A673 (cell line): ENCODE measurements at regions not wholly inside any gene's neighbourhood (a gene's known extent, or its start where the extent isn't known, plus 50 kb on each side); places are given as distances from the start of the nearest gene placed in this dataset.

Experiments
- BruUV-seq: library from RNA; stranded (reverse); fragments of 400-500 nt; replicated peaks from 2 replicates; lab custom pipeline; 2021; lab: Mats Ljungman, UMichigan
- CTCF ChIA-PET: fragments of 300-600 bp; sonication (Branson Sonifier 250); formaldehyde crosslinking; loops from one replicate; lab custom pipeline; 2022; ENCODE audit warnings: antibody characterized with exemption; lab: Charles Lee
- POLR2A ChIA-PET: fragments of 300-600 bp; sonication (Branson Sonifier 250); formaldehyde crosslinking; loops from one replicate; lab custom pipeline; 2022; ENCODE audit warnings: antibody characterized with exemption; ENCODE audit not compliant: low non-redundant PET; lab: Charles Lee
- DNase-seq: peaks from one replicate; pipeline ENCODE4 v3.0.0-alpha.2; 2015; ENCODE audit warnings: low spot score
- H3K27ac ChIP-seq: fragments of 200-600 bp; sonication (generic); 2 replicates; pipeline ENCODE4 v1.5.1; 2016; ENCODE audit warnings: mixed run types, low read depth, mild to moderate bottlenecking, mixed read lengths, antibody characterized with exemption, low read length; ENCODE audit not compliant: poor library complexity, severe bottlenecking
- H3K27me3 ChIP-seq: fragments of 200-600 bp; sonication (generic); replicated peaks from 2 replicates; pipeline ENCODE4 v1.6.1; 2017; ENCODE audit warnings: mixed run types, low read depth, mild to moderate bottlenecking, mixed read lengths, antibody characterized with exemption, low read length; ENCODE audit not compliant: insufficient read depth, poor library complexity
- H3K36me3 ChIP-seq: fragments of 200-600 bp; sonication (generic); 2 replicates; pipeline ENCODE4 v1.6.1; 2016; ENCODE audit warnings: mixed run types, mild to moderate bottlenecking, mixed read lengths, antibody characterized with exemption, low read length; ENCODE audit not compliant: insufficient read depth, poor library complexity, severe bottlenecking
- H3K4me1 ChIP-seq: fragments of 200-600 bp; sonication (generic); 2 replicates; pipeline ENCODE4 v1.6.1; 2017; ENCODE audit warnings: mixed run types, mild to moderate bottlenecking, mixed read lengths, antibody characterized with exemption, low read length; ENCODE audit not compliant: insufficient read depth, poor library complexity, severe bottlenecking
- H3K4me3 ChIP-seq: fragments of 200-600 bp; sonication (generic); 2 replicates; pipeline ENCODE4 v1.5.1; 2016; ENCODE audit warnings: low read depth, mixed run types, mild to moderate bottlenecking, mixed read lengths, low read length; ENCODE audit not compliant: poor library complexity, severe bottlenecking
- H3K9me3 ChIP-seq: fragments of 200-600 bp; sonication (generic); 2 replicates; pipeline ENCODE4 v1.6.1; 2016; ENCODE audit warnings: mixed run types, low read depth, mild to moderate bottlenecking, mixed read lengths, antibody characterized with exemption, low read length; ENCODE audit not compliant: poor library complexity, severe bottlenecking
- EZH2 ChIP-seq: fragments of 200-600 bp; sonication (generic); IDR thresholded peaks from 2 replicates; pipeline ENCODE4 v1.6.1; 2017; ENCODE audit warnings: borderline replicate concordance, low read depth, mild to moderate bottlenecking, mixed read lengths, antibody characterized with exemption, low read length; ENCODE audit not compliant: poor library complexity, severe bottlenecking
- intact Hi-C: fragments of 100-400 bp; cut with micrococcal nuclease; formaldehyde crosslinking; loops from one replicate; pipeline ENCODE4 v1.10.0; 2022; ENCODE audit not compliant: unreplicated experiment
- TF ChIP-seq, protein P1 (sequence below): fragments of 300-800, 200-600 bp; sonication (generic); conservative IDR thresholded peaks from 2 replicates; pipeline ENCODE4 v1.5.1; 2017; ENCODE audit warnings: low read depth, mild to moderate bottlenecking, antibody characterized with exemption, low read length, moderate library complexity, mixed read lengths

DNA sequence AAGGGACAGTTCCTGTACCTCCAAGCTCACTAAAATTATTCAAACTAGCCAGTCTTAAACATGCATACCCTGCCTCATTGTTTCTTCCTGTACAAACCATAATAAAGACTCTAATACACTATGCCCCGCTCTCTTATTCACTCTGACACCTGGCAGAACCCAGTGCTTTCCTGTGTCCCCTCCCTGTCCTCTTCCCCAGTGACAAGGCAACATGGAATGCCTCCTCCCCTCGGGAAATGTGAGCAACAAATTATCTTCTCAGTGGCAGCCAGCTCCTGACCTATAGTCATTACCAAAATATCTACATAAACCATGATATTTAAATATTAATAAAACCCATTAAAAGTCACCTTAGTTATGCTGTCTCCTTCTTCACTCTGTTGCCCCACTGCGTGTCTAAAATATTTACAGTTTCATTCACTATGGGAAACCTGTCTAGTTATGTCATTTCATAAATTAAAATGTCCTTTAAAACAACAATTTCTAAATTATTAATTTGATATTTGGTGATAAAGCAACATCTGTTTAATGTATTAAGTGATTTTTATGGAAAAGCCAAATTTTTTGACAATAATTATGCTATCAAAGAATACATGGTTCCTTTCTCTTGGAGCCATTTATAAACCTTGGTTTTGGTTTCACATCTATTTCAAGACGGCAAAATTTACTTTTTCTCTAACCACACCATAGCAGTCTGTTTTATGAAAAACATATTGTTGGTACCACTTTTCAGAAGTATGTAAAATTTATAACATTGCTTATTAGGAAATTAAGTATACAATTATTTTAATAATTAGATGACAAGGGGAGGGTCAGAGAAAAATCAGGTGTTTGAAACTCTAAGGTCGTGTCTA lies 1355.2 kb downstream of the XPNPEP1 start:
- Histone ChIP-seq H3K4me3 (no peak overlapping the region), H3K9me3 (no peaks in the 10 kb centered on the region), H3K27ac (no peak overlapping the region), H3K36me3 (no peaks in the 10 kb centered on the region), H3K27me3 (no peaks in the 10 kb centered on the region), H3K4me1 (no peaks in the 10 kb centered on the region)
- ChIA-PET CTCF (no interaction called here), POLR2A (no interaction called here)
- DNase-seq: no peak
- no peak for TF ChIP-seq EZH2
- TF ChIP-seq, protein P1, sequence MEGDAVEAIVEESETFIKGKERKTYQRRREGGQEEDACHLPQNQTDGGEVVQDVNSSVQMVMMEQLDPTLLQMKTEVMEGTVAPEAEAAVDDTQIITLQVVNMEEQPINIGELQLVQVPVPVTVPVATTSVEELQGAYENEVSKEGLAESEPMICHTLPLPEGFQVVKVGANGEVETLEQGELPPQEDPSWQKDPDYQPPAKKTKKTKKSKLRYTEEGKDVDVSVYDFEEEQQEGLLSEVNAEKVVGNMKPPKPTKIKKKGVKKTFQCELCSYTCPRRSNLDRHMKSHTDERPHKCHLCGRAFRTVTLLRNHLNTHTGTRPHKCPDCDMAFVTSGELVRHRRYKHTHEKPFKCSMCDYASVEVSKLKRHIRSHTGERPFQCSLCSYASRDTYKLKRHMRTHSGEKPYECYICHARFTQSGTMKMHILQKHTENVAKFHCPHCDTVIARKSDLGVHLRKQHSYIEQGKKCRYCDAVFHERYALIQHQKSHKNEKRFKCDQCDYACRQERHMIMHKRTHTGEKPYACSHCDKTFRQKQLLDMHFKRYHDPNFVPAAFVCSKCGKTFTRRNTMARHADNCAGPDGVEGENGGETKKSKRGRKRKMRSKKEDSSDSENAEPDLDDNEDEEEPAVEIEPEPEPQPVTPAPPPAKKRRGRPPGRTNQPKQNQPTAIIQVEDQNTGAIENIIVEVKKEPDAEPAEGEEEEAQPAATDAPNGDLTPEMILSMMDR: no peak
- no TSS peak for BruUV-seq
- intact Hi-C loops: no loop called here

DNA sequence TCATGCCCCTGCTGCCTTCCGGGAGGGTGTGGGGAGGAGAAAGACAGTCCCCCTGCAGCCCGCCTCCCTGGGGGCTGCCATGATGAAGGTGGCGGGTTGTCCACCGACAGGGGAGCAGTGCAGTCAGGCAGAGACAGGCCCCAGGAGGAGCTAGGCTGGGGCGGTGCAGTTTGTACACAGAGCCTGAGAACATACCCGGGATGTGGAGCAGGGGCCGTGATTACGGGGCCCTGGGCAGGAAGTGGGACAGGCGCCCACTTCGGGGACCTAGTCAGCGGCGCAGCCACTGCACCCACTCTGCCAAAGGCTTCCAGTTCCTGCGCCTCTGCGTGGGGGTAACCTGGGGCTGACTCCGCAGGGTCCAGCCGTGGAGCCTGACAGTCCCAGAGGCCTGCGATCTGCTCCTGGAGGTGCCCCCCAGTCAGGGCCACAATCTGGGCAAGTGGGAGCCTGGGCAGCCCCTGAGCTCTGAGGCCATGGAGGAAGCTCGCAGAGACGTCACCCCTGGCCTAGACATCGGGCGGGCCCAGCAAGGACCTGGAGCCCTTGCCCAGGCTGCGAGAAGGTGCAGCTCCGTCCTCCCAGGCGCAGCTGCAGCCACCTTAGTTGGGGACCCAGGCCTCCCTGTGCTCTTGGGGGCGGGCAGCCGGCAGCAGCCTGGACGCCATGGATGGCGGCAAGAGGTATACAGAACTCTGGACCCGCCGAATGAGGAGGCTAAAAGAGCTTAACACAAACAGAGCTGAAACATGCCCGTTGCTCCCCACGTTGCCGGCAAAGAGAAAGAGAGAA lies 1356.8 kb downstream of the XPNPEP1 start:
- no peak for DNase-seq
- intact Hi-C loops: no loop called here
- POLR2A ChIA-PET: no interaction called here
- H3K27ac ChIP-seq: no peak overlapping the region
- no peak overlapping the region for H3K4me3 ChIP-seq
- BruUV-seq: no TSS peak
- no peaks in the 10 kb centered on the region for H3K4me1 ChIP-seq
- H3K36me3 ChIP-seq: no peaks in the 10 kb centered on the region
- H3K9me3 ChIP-seq: no peaks in the 10 kb centered on the region
- H3K27me3 ChIP-seq: no peaks in the 10 kb centered on the region
- CTCF ChIA-PET: no interaction called here
- no peak for TF ChIP-seq EZH2
- TF ChIP-seq, protein P1: no peak

DNA sequence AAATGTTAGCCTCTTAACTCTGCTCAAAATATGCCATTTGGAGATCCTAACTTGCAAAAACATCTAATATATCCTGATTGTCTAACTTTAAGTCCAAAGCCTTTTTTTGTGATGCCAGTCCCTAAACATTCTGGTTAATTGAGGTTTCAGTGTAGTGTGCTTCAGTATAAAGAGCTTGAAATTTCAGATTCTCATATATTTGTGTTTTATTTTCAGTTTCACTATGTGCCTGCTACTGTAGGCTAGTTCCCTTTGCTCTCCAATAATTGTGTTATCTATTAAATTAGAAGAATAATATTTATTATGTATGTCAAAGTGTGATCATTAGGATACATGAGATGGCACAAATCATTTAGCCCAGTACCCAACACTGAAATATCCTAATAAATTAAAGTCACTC lies 1361.2 kb downstream of the XPNPEP1 start:
- ChIA-PET POLR2A (no interaction called here), CTCF (no interaction called here)
- no peaks in the 10 kb centered on the region for H3K27me3 ChIP-seq
- no peak for TF ChIP-seq EZH2
- TF ChIP-seq, protein P1: no peak
- H3K4me3 ChIP-seq: no peak overlapping the region
- H3K9me3 ChIP-seq: no peaks in the 10 kb centered on the region
- H3K4me1 ChIP-seq: no peaks in the 10 kb centered on the region
- intact Hi-C loops: no loop called here
- no peaks in the 10 kb centered on the region for H3K36me3 ChIP-seq
- DNase-seq: no peak
- BruUV-seq: no TSS peak
- H3K27ac ChIP-seq: no peak overlapping the region
